Endothelial cell of umbilical vein (primary cell): ENCODE measurements at regions not wholly inside any gene's neighbourhood (a gene's known extent, or its start where the extent isn't known, plus 50 kb on each side); places are given as distances from the start of the nearest gene placed in this dataset.

ENCODE experiments used
- CTCF ChIP-seq, 2 donors: IDR thresholded peaks; 1 replicate in 1 of 2; 2 replicates in 1 of 2; pipeline ENCODE4 v1.5.1; 2011; ENCODE audit warnings: low read length in 2 of 2, mild to moderate bottlenecking in 2 of 2, moderate library complexity in 2 of 2, control low read depth in 1 of 2, inconsistent platforms in 1 of 2, low read depth in 1 of 2; ENCODE audit not compliant: insufficient read depth in 1 of 2; ENCODE audit errors: extremely low read depth in 1 of 2
- POLR2AphosphoS5 ChIP-seq: IDR thresholded peaks from 2 replicates; pipeline ENCODE4 v1.6.1; 2012; ENCODE audit warnings: low read depth, mild to moderate bottlenecking, control low read depth, low read length, moderate library complexity; ENCODE audit not compliant: insufficient read depth

DNA sequence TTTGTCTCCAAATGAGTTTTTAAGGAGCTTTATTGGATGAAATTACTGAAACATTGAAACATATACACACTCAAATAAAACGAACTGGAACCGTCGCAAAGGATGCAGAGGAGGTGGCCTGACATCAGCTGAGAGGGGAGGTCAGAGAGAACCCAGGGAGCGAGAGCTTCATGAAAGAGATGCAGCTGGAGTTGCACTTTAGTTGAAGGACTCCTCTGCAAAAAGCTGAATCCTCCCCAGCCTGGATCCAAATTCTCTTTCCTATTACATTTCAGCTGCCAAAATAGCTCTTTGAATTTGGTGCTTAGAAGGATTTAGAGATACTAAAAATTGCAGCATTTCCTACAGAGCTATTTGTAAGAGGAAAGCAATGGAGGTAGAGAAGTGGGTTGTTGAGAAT, 140.0 kb upstream of the DPP6 start:
- TF ChIP-seq CTCF (IDR thresholded peaks at IDR 0.05; ENCODE audit: extremely low read depth in 1 of 2, insufficient read depth in 1 of 2, low read depth in 1 of 2, low read length in 2 of 2) (no peak), POLR2AphosphoS5 (no peak)
